SK-N-SH (cell line): ENCODE measurements at regions not wholly inside any gene's neighbourhood (a gene's known extent, or its start where the extent isn't known, plus 50 kb on each side); places are given as distances from the start of the nearest gene placed in this dataset.

Source experiments
- CTCF ChIA-PET: fragments of 300-600, 350-600 bp; formaldehyde crosslinking; extraction: SDS; loops from one replicate; lab custom pipeline; 2021; lab: Yijun Ruan, JAX
- POLR2A ChIA-PET: fragments of 350-600 bp; sonication (Branson Sonifier 250); formaldehyde crosslinking; extraction: SDS; loops from one replicate; lab custom pipeline; 2020; ENCODE audit warnings: antibody characterized with exemption, inconsistent platforms; lab: Yijun Ruan, JAX
- DNase-seq: peaks from one replicate; pipeline ENCODE4 v3.0.0; 2012
- H2AFZ ChIP-seq: fragments of 200-600 bp; sonication (generic); 2 replicates; pipeline ENCODE4 v1.8.1; 2016; ENCODE audit warnings: antibody characterized with exemption, mild to moderate bottlenecking, low read depth
- H3F3A ChIP-seq: fragments of 200-600 bp; sonication (generic); replicated peaks from 2 replicates; pipeline ENCODE3; 2016; ENCODE audit warnings: antibody characterized with exemption, mild to moderate bottlenecking; ENCODE audit not compliant: insufficient read depth
- H3K27ac ChIP-seq, 2 experiments: fragments of 200-500 bp in 1 of 2; fragments of 200-600 bp in 1 of 2; sonication (Bioruptor generic) in 1 of 2; sonication (generic), shearing (Covaris generic) in 1 of 2; 2 replicates each; pipeline versions ENCODE4 v1.5.1 to v1.6.1; 2014 to 2016; ENCODE audit warnings: low read depth in 2 of 2, inconsistent platforms in 1 of 2, low read length in 1 of 2, mild to moderate bottlenecking in 1 of 2, mixed read lengths in 1 of 2
- H3K27me3 ChIP-seq: fragments of 200-600 bp; sonication (generic), shearing (Covaris generic); 2 replicates; pipeline ENCODE4 v1.6.1; 2016; ENCODE audit warnings: mixed run types; ENCODE audit not compliant: insufficient read depth
- H3K36me3 ChIP-seq, 2 experiments: fragments of 200-500 bp in 1 of 2; fragments of 200-600 bp in 1 of 2; sonication (Bioruptor generic) in 1 of 2; sonication (generic) in 1 of 2; replicated peaks in 1 of 2; 2 replicates each; pipeline versions ENCODE3 to v1.5.1; 2014 to 2016; ENCODE audit warnings: low read length in 1 of 2, mild to moderate bottlenecking in 1 of 2; ENCODE audit not compliant: insufficient read depth in 2 of 2, control insufficient read depth in 1 of 2
- H3K4me1 ChIP-seq, 2 experiments: fragments of 200-500 bp in 1 of 2; fragments of 200-600 bp in 1 of 2; sonication (Bioruptor generic) in 1 of 2; sonication (generic), shearing (Covaris generic) in 1 of 2; 2 replicates each; pipeline versions ENCODE4 v1.5.1 to v1.6.1; 2014 to 2016; ENCODE audit warnings: low read depth in 1 of 2, low read length in 1 of 2, mixed run types in 1 of 2; ENCODE audit not compliant: insufficient read depth in 2 of 2, control insufficient read depth in 1 of 2
- H3K4me2 ChIP-seq: fragments of 200-600 bp; sonication (generic), shearing (Covaris generic); 2 replicates; pipeline ENCODE4 v1.6.1; 2017; ENCODE audit warnings: mixed run types
- H3K4me3 ChIP-seq, 2 experiments: fragments of 200-500 bp in 1 of 2; fragments of 200-600 bp in 1 of 2; sonication (Bioruptor generic) in 1 of 2; sonication (generic), shearing (Covaris generic) in 1 of 2; 2 replicates each; pipeline versions ENCODE4 v1.5.1 to v1.8.1; 2014 to 2016; ENCODE audit warnings: low read depth in 2 of 2, inconsistent platforms in 1 of 2, low read length in 1 of 2, mild to moderate bottlenecking in 1 of 2, mixed read lengths in 1 of 2, moderate library complexity in 1 of 2
- H3K79me2 ChIP-seq: fragments of 200-600 bp; sonication (generic); 2 replicates; pipeline ENCODE4 v1.8.1; 2017; ENCODE audit warnings: mild to moderate bottlenecking; ENCODE audit not compliant: insufficient read depth
- H3K9ac ChIP-seq: fragments of 200-600 bp; sonication (generic); 2 replicates; pipeline ENCODE4 v1.6.1; 2017; ENCODE audit warnings: mixed run types
- H3K9me2 ChIP-seq: fragments of 200-600 bp; sonication (generic); 2 replicates; pipeline ENCODE4 v1.6.1; 2017; ENCODE audit warnings: mixed run types
- H3K9me3 ChIP-seq: fragments of 200-600 bp; sonication (generic); 2 replicates; pipeline ENCODE4 v1.6.1; 2017; ENCODE audit warnings: mixed run types, mild to moderate bottlenecking, moderate library complexity
- H4K20me1 ChIP-seq: fragments of 200-600 bp; sonication (generic); 2 replicates; pipeline ENCODE4 v1.6.1; 2017; ENCODE audit warnings: mild to moderate bottlenecking, mixed run types; ENCODE audit not compliant: insufficient read depth
- CHD2 ChIP-seq: fragments of 150-350 bp; IDR thresholded peaks from 2 replicates; pipeline ENCODE4 v1.6.1; 2018; ENCODE audit warnings: low read length; ENCODE audit not compliant: partially characterized antibody
- CTCF ChIP-seq: fragments of 200-600 bp; sonication (generic); IDR thresholded peaks from 2 replicates; pipeline ENCODE4 v1.6.1; 2017; ENCODE audit warnings: antibody characterized with exemption, mild to moderate bottlenecking, moderate library complexity
- ELF1 ChIP-seq: IDR thresholded peaks from 2 replicates; pipeline ENCODE4 v1.4.0; 2012
- EP300 ChIP-seq, 2 experiments: IDR thresholded peaks; 2 replicates each; pipeline versions ENCODE4 v1.4.0 to v1.6.1; 2012; ENCODE audit warnings: borderline replicate concordance in 1 of 2, low read depth in 1 of 2, low read length in 1 of 2
- FOXJ3 ChIP-seq: sonication (generic); formaldehyde crosslinking; IDR thresholded peaks from 2 replicates; pipeline ENCODE4 v1.5.1; 2020; ENCODE audit warnings: mild to moderate bottlenecking, missing genetic modification reagents
- MAX ChIP-seq: IDR thresholded peaks from 2 replicates; pipeline ENCODE4 v1.4.0; 2012; ENCODE audit warnings: low read depth
- MXI1 ChIP-seq: IDR thresholded peaks from 2 replicates; pipeline ENCODE4 v1.6.1; 2012; ENCODE audit warnings: mild to moderate bottlenecking, low read depth, low read length, improper control_type of control experiment
- NFIC ChIP-seq: IDR thresholded peaks from 2 replicates; pipeline ENCODE4 v1.4.0; 2012; ENCODE audit warnings: borderline replicate concordance
- RCOR1 ChIP-seq: fragments of 150-350 bp; IDR thresholded peaks from 2 replicates; pipeline ENCODE4 v1.6.1; 2017; ENCODE audit warnings: antibody characterized with exemption, low read length
- RFX5 ChIP-seq: IDR thresholded peaks from 2 replicates; pipeline ENCODE4 v1.6.1; 2012; ENCODE audit warnings: mild to moderate bottlenecking, improper control_type of control experiment, low read length
- RXRA ChIP-seq: IDR thresholded peaks from 2 replicates; pipeline ENCODE4 v1.4.0; 2012; ENCODE audit warnings: low read depth, mild to moderate bottlenecking, borderline replicate concordance
- SMC3 ChIP-seq: IDR thresholded peaks from 2 replicates; pipeline ENCODE4 v1.6.1; 2012; ENCODE audit warnings: low read depth, low read length, improper control_type of control experiment
- TEAD4 ChIP-seq: IDR thresholded peaks from 2 replicates; pipeline ENCODE4 v1.4.0; 2012; ENCODE audit warnings: mild to moderate bottlenecking, borderline replicate concordance; ENCODE audit not compliant: insufficient read depth
- YY1 ChIP-seq: IDR thresholded peaks from 2 replicates; pipeline ENCODE4 v1.4.0; 2012; ENCODE audit warnings: low read depth, mild to moderate bottlenecking
- WGBS: methylation state at CpG from one replicate; pipeline ENCODE4 v1.1.6; 2017; ENCODE audit warnings: low lambda C conversion rate; 5-methylcytosine and 5-hydroxymethylcytosine counted together
- TF ChIP-seq, protein P1 (sequence below): IDR thresholded peaks from 2 replicates; pipeline ENCODE4 v1.4.0; 2012; ENCODE audit warnings: low read depth, borderline replicate concordance
- TF ChIP-seq, protein P2 (sequence below): IDR thresholded peaks from 2 replicates; pipeline ENCODE4; 2012
- TF ChIP-seq, protein P3 (sequence below): fragments of 150-350 bp; IDR thresholded peaks from 2 replicates; pipeline ENCODE4 v1.6.1; 2016; ENCODE audit warnings: mild to moderate bottlenecking, low read depth, low read length

DNA sequence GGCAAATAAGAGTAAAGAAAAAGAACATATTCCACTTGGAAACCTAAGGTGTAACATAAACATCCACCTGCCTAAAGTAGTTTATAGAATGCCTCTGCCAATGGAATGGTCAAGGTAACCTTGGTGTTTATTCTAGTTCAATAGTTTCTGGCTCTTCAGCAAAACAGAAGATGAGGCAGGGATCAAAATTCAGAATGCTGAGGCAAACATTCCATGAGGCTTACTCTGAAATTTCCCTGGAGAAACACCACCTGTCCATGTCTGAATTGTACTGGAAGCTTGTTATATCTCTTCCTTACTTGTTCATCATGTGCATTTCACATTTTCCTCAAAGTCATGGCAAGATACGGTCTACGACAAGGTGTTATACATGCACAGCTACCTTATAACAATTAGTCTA is 1862.4 kb upstream of the ACO1 start:
- Histone ChIP-seq H3K4me2 (no peak overlapping the region), H2AFZ (no peak overlapping the region; the same call in 1 of the 2 replicates), H3K79me2 (no peaks in the 10 kb centered on the region), H3K36me3 (no peaks in the 10 kb centered on the region), H3K4me1 (no peaks in the 10 kb centered on the region; a peak in 1 of 4 replicates), H3K27me3 (no peaks in the 10 kb centered on the region), H4K20me1 (no peaks in the 10 kb centered on the region), H3K4me3 (no peak overlapping the region), H3K9me2 (no peaks in the 10 kb centered on the region), H3K9ac (no peak overlapping the region), H3K27ac (no peak overlapping the region), H3K9me3 (no peaks in the 10 kb centered on the region), H3F3A (no peaks in the 10 kb centered on the region)
- no peak for DNase-seq
- TF ChIP-seq RCOR1 (no peak), MXI1 (no peak), SMC3 (no peak), ELF1 (no peak), CHD2 (no peak), EP300 (IDR thresholded peaks at IDR 0.05; ENCODE audit: borderline replicate concordance in 1 of 2, low read depth in 1 of 2, low read length in 1 of 2) (no peak), FOXJ3 (CRISPR knock-in tag) (no peak), RXRA (no peak), NFIC (no peak), CTCF (no peak), YY1 (no peak), TEAD4 (no peak), RFX5 (no peak), MAX (no peak)
- TF ChIP-seq, protein P1, sequence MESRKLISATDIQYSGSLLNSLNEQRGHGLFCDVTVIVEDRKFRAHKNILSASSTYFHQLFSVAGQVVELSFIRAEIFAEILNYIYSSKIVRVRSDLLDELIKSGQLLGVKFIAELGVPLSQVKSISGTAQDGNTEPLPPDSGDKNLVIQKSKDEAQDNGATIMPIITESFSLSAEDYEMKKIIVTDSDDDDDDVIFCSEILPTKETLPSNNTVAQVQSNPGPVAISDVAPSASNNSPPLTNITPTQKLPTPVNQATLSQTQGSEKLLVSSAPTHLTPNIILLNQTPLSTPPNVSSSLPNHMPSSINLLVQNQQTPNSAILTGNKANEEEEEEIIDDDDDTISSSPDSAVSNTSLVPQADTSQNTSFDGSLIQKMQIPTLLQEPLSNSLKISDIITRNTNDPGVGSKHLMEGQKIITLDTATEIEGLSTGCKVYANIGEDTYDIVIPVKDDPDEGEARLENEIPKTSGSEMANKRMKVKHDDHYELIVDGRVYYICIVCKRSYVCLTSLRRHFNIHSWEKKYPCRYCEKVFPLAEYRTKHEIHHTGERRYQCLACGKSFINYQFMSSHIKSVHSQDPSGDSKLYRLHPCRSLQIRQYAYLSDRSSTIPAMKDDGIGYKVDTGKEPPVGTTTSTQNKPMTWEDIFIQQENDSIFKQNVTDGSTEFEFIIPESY: no peak
- TF ChIP-seq, protein P2, sequence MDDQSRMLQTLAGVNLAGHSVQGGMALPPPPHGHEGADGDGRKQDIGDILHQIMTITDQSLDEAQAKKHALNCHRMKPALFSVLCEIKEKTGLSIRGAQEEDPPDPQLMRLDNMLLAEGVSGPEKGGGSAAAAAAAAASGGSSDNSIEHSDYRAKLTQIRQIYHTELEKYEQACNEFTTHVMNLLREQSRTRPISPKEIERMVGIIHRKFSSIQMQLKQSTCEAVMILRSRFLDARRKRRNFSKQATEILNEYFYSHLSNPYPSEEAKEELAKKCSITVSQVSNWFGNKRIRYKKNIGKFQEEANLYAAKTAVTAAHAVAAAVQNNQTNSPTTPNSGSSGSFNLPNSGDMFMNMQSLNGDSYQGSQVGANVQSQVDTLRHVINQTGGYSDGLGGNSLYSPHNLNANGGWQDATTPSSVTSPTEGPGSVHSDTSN: no peak
- TF ChIP-seq, protein P3, sequence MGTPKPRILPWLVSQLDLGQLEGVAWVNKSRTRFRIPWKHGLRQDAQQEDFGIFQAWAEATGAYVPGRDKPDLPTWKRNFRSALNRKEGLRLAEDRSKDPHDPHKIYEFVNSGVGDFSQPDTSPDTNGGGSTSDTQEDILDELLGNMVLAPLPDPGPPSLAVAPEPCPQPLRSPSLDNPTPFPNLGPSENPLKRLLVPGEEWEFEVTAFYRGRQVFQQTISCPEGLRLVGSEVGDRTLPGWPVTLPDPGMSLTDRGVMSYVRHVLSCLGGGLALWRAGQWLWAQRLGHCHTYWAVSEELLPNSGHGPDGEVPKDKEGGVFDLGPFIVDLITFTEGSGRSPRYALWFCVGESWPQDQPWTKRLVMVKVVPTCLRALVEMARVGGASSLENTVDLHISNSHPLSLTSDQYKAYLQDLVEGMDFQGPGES: no peak
- ChIA-PET CTCF (no interaction called here), POLR2A (no interaction called here)
- 81% methylated on average over 2 of the region's 2 CpGs for WGBS
